Activated T-cell treated with anti-CD3 and anti-CD28 coated beads, Interleukin-2, amount 50 U/mL, for 48 hours (primary cell): ENCODE measurements at regions not wholly inside any gene's neighbourhood (a gene's known extent, or its start where the extent isn't known, plus 50 kb on each side); places are given as distances from the start of the nearest gene placed in this dataset.

Experiments
- DNase-seq, 2 experiments: peaks; one replicate each; pipeline ENCODE4 v3.0.0-alpha.2; 2020

DNA sequence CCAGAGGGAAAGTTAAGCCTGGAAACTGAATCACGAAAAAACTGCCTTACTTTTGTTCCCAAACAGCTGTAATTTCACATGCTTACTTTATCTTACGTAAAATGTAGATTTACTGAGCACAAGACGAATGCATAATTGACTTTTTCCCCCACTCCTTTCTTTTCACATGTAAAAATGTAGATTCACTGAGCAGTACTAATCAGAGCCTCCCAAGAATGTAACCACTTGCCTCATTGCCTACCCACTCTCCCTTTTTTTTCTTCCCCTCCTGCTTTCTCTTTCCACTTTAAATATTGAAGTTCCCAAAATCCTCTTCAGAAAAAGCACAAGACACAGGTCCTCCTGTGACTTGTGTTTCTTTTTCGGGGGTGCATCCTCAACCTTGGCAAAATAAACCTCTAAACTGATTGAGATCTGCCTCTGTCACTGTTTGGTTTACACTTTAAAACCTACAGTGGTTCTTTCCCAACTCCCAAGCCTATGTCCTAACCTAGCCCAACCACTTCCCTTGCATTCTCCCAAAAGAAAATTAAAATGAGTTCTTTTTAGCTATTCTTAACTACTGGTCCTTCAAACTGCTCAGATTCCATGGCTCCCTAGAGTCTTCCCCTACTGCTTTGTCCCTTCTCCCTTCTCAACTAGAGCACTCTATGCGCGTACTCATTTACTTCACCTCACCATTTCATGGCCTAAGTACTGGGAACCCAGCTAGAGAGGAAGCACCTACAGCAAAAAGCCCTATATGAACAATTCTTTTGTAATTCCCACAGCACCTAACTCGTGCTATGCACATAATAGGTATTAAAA lies 236.6 kb upstream of the MKLN1 start:
- DNase-seq = no peak

DNA sequence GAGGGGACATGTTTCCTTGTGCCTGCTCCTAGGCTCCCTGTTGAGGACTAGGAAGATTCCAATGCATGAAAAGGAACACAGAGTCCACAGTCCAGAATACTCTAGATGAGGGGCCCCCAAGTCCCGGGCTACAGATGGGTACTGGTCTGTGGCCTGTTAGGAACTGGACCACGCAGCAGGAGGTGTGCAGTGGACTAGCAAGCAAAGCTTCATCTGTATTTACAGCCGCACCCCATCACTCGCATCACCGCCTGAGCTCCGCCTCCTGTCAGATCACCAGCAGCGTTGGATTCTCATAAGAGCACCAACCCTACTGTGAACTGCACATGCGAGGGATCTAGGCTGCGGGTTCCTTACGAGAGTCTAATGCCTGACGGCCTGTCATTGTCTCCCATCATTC lies 233.0 kb upstream of the MKLN1 start:
- DNase-seq = no peak

DNA sequence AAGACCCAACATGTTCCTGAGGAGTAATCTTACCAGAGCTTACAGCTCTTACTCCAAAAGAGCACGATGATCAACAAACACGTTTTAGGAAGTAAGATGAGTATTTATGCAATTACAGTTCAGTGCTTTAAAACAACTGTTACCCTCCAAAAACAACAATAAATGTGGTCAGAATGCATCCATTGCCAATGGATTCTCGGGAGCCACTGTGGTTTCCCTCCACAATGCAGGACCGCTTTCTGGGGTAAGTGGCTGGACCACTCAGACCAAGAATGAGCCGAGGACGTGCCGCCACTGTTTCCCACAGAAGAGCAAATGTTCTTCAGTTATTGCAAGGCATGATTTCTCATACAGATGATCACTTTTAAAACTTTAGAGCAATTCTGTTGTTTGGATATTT lies 232.3 kb upstream of the MKLN1 start:
- no peak for DNase-seq

DNA sequence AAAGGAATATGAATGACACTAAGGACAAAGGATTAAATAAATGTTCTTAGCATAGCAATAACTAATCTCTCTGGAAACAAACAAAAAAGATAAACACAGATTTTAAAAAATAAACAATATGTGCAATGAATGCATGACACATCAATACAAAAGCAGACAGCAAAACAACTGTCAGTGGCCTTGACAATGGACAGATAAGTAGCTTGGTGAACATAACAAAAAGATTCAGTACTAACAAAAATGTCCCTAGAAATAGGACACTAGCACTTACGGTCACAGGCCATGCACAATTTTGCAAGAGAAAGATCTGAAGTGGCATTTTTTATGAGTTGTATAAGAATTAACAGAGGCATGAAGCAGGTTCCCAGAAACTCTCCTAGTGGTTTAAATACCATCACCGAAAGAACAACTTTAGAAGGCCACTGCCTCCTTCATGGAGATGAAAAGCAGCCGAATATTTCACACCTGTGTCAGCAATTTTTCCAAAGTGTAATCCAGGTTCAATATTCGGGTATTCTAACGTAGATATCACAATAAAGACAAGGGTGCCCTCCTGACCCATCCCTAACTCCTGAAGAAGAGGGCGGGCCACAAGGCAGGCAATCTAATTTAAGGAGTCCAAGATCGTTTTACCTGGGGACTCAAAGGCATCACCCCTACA lies 231.3 kb upstream of the MKLN1 start:
- no peak for DNase-seq

DNA sequence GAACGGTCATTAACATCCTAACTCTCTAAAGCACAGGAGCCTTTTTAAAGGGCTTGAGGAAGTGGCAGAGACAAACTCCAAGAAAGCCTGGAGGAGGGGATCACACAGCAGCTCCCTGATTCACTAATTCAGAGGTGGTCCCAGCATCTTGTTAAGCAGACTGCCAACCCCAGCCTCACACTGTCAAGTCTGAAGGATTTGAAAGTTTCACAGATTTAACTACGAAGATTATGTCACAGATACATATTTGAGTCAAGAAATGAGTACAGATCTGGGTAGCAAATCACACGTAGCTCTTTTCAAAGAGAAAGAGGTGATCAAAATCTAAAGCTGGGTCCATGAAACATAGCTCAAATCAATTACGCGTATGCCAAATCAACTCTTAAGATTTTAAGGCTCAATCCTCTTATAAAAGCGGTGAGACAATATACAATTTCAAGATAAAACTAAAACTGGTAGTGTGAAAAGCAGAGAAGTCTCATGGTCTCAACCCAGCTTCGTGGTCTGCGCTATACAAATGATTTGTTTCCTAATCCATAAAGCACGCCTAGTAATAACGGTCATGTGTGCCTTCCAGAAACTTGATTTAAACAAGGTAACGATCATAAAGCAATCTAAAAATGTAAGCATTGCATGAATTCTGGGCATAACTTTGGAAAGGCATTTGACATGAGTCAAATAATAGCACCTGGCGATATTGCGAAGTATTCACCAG lies 229.9 kb upstream of the MKLN1 start:
- no peak for DNase-seq

DNA sequence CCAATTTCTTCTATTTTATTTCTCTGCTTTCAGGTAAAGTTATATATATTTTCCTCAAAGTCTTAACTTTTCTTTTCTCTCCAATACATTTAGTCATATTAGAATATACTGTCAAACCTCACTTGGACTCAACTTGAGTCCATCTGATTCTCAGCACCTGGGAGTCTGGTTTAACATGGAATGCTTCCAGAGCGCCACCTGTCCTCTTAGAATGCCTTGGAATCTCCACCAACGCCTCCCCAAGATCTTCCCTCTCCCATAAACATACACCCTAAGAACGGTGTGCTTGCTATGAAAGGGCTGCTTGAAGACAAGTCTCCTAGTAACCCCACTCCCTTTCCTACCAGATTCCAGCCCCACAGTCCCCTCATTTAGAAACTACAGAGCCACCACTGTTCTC lies 229.1 kb upstream of the MKLN1 start:
- no peak for DNase-seq

DNA sequence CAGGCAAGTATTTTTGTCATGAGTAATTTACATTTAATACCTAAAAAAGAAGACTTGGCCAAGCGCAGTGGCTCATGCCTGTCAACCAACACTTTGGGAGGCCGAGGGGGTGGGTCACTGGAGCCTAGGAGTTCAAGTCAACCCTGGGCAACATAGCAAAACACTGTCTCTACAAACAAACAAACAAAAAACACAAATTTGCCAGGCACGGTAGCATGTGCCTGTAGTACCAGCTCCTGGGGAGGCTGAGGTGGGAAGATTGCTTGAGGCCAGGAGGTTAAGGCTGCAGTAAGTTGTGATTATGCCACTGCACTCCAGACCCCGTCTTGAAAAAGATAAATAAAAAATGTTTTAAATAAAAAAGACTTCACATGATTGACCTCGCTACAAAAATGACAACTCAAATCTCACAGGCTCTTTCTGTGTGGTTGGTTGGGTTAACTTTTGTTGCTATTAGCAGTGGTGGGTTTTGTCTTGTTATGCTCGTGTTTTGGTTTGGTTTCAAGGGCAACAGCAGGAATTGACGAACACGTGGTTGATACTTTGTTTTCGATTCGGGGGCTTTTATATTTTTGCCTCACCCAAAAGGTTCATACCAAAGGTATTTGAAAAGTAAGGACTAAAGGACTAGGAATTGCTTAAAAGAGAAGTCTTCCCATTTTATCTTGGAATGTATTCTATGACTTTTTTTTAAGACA lies 227.2 kb upstream of the MKLN1 start:
- DNase-seq = no peak

DNA sequence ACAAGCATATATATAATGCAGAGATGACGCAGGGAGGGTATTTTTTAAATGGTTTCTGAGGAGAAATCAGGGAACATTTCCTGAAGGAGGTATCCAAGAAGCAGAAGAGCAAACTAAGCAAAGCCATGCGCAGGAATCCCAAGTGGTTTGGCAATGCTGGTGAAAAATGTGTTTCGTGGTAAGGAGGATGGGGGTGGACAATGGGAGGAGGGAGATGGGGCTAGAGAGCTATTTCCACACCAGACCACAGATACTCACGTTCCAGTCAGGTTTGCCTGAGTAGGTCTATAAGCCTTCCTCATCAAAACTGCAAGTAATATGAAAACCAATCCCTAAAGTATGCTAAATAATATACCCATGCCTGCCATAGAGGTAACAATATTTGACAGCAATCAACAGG lies 223.7 kb upstream of the MKLN1 start:
- DNase-seq = no peak

DNA sequence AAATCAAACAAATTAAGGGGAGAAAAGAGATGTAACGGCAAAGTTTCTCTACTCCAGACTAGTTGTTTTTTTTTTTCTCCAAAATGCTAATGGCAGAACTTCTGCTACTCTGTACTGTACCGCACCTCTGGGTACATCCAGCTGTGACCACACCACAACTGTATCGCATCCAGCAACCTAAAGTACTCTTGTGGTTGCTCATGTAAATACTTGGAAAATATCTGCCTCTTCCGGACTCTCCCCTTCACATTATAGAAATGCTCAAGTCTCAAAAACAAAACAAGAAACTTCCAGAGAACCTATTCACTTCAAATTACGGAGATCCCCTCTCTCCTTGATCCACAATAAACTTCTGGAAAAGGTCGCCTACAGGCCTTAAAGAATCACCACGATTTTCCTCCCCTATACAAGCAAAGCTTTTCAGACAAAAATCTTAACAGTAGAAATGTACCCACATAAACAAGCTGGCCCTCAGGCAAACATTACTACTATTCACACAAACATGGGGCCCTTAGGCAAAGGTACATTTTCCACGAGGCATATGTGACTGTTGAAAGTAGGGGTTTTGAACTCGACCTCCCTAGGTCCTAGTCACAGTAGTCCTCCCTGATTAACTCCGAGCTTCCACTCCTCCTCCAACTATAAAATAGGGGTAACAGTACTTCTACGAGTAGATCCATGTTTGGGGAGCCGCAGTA lies 222.9 kb upstream of the MKLN1 start:
- no peak for DNase-seq

DNA sequence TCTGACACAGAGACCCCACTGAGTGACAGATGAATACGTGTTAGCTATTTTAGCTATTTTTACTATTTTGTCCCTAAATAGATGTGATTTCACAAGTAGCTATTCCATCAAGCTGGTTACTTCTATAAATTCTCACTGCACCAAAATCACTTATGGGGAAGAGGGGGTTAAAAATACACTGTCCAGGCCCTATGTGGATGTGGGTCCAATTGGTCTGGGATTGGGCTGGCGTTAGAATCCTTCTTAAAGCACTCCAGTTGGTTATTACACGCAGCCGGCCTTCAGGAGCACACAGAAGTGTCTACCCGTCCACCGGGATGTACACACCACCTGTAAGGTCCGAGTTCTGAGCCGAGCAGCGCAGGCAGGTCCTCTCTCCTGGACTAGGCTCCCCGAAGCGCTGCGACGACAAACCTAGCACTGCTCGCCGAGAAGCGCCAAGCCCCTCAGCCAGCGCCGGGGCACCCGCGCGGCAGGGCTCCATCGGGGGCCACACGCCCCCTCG lies 222.3 kb upstream of the MKLN1 start:
- no peak for DNase-seq

DNA sequence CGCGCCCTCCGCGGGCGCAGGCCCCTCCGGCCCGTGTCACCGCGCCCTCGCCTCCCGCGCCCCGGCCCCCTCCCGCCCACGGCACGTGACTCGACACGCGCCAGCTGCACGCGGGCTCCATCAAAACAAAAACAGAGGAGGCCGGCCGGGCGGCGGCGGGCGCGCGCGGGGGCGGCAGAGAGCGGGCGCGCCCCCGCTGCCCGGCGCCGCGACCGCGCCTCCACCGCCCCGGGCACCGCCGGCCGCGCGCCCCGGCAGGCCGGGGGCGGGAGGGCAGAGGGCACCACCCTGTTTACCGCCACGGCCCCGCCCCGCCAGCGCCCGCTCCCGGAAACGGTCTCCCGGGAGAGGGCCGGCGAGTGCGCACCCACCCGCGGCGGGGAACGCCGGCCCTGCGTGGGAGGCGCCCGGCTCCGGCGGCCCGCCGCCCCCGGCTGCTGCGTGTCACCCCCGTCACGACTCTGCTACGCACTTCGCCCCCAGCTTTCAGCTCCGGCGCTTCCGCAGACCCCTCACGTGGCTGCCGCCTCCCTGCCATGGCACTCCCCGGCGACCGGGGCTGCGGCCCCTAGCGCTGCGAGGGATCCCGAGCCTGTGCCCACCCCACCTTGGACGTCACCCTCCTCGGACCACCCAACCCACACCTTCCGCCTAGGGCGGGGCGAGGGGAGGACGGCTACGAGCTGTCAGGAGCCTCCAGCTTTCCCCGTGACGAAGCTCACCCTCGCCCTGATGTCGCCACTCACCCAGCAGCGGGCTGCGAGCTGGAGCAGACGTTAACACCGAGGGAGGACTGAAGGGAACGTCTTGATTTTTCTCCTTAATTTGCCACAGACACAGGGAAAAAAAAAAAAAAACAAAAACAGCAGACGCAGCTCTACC lies 221.6 kb upstream of the MKLN1 start:
- DNase-seq = peak; percentile 83 to 87

DNA sequence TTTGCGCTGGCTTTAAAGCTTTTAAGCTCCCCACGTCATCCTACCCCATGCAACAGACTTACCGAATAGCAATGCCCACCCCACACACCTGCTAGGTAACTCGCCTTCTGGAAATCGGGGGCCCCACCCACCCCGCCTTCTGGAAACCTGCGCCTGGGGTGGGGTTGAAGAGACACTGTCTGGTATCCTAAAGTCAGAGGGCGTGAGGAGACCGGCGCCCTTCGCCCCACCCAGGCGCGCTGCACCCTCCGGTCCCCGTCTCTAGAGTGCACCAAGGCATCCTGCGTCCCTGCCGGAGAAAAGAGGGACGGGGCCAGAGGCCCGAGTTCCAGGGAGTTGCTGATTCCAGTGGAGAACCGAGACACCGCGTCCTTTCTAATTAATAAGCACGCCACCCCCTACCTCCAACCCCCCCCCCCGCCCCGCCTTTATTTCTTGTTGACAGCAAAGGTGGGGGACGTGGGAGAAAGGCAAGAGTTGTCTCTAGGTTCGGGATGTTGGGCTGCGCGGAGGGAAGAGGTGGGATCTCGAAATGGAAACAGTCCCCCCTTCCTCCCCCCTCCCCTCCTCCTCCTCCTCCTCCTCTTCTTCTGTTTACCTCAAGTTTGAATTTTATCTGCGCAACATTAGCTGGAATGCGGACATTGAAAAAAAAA lies 220.9 kb upstream of the MKLN1 start:
- peak; percentile 70 for DNase-seq

DNA sequence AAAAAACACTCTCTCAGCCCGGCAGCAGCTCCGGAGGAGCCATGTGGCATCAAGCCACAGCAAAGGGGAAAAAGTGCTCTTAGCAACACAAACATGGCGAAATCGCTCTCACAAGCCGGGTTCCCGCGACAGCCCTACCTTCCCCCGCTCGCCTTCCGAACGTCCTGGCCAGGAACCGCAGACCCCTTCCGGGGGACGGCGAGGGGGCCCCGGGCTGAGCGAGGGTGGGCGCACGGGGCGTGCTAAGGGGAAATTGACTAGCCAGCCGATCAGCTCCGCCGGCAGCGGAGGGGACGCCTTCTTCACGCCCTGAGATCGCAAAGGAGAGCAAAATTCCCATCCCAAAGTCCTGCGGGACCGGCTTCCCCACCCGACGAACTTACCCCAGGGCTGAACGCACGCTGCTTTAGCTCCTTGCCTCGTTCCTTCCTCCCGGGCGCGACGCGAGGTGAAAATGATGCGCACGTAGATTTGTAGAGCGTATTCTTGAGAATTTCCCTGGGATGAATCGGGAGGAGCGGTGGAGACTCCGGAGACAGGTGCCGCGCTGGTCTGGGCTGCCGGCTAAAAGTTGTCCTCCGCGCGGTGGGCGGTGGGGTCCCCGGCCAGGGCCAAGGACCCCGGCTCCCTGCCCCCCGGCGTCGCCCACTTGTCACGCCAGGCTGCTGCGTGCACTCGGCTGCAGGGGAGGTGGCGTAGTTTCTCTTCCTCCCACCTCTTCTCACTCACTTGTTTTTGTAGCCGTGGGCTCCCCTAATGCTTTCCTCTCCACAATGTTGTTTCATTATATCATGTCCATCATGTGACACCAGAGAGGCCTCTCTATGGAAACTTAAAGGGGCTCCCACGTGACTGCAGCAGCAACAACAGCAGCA lies 220.1 kb upstream of the MKLN1 start:
- peak; percentile 75 to 79 for DNase-seq

DNA sequence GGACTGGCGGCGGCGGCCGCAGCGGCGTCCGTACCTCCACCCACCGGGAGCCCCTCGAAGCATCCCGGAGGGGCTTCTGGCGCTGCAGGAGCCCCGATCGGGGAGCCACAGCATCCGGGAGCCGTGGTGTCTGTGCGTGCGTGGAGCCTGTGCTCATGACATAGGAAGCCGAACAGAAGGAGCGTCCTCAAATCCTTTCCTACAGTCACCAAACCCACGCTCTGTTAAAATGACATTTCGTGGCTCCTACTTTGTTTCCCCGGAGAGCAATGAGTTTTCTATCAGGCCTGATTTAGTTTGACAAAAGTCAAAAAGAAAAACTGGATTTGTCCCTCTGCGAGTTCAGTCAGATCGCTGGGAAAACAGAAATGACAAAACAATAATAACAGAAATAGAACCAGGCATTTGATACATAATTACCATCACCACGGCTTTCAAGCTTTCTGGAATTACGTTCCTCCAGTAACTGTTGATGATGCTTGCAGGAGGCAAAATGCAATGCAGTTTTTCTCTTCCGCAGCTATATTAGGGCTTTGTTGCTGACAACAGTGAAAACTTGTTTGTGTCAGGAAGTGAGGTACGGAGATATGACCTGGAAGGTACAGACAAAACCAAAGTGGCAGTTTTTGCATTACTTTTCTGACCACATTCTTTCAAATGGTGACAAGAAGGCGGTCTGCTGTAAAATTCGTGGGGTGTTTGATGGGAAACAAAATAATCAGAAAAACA lies 219.3 kb upstream of the MKLN1 start:
- no peak for DNase-seq

DNA sequence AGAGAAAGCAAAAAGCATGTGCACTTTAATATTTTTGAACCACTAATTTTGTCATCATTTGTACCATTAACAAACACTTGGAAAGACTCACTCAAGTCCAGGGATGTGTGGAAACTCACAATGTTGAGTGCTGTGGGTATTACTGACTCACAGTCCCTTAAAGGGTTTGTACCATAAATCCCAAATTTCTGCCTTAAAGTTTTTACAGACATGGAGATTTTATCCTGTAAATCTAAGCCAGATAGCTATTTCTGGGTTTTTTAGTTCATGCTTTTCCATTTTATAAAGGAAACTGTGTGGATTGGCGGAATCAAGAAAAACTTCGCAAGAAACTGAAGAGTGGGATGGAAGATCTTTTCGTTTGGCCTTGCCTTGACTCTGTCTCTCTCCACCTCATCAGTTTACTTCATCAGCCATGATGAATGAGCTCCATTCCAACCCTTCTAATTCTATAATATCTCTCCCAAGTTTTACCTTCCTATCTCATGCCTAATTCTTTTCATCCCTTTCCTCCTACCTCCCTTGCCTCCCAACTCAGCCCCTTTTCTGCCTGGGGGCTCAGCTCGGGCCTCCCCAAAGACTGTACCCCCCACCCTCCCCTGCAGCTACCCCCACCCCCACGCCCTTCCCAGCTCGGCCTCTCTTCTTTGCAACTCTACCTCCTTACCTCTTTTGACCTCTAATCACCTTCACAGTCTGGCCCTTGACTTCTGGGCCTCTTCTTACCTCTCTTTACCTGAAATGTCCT lies 218.5 kb upstream of the MKLN1 start:
- no peak for DNase-seq

DNA sequence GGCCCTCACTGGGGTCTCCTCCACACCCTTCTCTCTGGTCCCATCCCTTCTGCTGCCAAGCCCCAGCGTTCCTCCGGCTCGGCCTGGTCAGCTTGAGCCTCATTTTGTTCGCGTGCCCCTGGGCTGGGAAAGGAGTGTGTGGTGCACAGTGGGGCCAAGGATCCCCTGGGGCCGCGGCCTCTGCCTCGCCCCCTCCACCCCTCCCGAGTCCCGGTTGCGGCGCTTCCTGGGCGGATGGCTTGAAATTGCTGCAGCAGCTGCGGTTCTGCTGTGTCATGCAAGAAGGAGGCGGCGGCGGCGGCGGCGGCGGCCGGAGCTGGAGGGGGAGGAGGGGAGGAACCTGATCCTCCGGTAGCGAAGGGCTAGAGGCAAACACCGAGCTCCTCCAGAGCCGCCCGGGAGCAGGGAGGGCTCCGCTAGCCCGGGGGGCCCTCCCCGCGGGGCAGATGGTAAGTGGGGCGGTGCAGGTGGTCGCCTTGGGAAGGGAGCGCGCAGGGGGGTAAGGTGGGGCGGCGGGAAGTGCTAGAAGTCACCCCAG lies 217.8 kb upstream of the MKLN1 start:
- DNase-seq = peak; percentile 80 to 82

DNA sequence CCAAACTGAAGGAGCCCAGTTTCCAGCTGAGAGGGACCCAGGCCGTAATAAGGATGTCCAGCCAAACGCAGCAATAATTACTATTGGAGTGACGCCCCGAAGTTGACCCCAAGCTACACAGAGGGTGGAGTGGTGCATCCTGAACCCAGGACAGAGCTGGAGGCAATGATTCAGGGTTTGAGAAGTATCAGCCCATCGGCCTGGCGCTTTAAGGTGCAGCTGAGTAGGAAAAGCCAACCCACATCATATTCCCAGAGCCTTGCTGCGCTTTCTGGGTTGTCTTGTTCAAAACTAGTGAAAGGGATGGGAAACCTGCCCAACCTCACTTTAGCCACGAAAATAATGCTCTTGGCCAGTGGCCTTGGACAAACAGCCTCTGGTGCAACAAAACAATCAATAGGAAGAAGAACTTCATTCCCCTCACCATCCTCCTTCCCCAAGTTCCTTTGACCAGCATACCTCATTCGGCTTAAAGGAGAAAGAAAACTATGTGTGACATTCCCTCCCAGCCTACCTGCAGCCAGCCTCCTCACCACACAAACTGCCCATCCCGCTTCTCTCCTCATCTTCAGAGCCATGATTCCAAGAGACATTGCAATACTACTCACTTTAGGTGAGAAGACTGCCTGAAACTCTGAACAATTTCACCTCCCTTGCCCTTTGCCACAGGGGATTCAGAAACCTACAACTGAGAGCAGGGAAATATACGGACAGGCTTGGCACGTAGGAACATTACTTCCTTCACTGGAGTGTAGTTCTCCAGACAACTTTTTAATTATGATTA lies 217.2 kb upstream of the MKLN1 start:
- DNase-seq = no peak
